SK-N-DZ (cell line): ENCODE measurements at regions not wholly inside any gene's neighbourhood (a gene's known extent, or its start where the extent isn't known, plus 50 kb on each side); places are given as distances from the start of the nearest gene placed in this dataset.
A peak's percentile ranks its signal among the peaks of the same experiment; 100 is the strongest.
"Not testable (repeated sequence)": the region's sequence is repeated elsewhere in the genome, so short reads cannot be mapped to it uniquely, and the experiment has no call there.

Experiments
- DNase-seq: peaks from one replicate; pipeline ENCODE4 v3.0.0-alpha.2; 2015; ENCODE audit warnings: low spot score

DNA sequence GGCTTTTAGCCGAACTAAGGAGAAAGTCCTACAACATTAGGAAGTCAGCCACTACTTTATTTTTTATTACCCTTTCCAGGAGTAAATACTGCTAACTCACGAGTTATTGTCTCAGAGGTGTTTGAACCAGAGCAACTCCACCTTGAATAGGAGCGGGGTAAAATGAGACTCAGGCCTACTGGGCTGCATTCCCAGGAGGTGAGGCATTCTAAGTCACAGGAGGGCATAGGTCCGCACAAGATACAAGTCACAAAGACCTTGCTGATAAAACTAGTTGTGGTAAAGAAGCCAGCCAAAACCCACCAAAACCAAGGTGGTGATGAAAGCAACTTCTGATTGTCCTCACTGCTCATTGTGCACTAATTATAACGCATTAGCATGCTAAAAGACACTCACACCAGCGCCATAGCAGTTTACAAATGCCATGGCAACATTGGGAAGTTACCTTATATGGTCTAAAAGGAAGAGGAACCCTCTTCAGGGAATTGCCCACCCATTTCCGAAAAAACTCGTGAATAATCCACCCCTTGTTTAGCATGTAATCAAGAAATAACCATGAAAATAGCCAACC, 555.9 kb downstream of the IGSF11 start:
- DNase-seq: no peak

DNA sequence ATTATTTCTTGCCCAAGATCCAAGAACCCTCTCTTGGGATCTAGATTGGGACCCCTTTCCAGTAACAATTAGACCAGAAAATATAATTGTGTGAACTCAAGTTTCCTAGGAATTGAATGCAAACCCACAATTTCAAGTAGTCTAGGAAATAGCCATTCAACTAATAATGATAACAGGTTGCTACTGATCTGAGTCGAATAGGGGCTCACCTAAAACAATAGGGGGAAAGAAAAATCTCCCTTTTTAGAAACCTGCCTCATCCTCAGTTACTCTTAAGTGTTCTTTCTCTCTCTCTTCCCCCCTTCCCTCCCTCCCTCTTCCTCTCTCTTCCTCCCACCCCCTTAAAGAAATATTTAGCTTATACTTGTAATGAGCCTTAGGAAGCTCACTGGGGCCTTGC, 555.3 kb downstream of the IGSF11 start:
- no peak for DNase-seq

GRCh38 chr3:118480101-118480860, 554.4 kb downstream of the IGSF11 start:
- no peak for DNase-seq

DNA sequence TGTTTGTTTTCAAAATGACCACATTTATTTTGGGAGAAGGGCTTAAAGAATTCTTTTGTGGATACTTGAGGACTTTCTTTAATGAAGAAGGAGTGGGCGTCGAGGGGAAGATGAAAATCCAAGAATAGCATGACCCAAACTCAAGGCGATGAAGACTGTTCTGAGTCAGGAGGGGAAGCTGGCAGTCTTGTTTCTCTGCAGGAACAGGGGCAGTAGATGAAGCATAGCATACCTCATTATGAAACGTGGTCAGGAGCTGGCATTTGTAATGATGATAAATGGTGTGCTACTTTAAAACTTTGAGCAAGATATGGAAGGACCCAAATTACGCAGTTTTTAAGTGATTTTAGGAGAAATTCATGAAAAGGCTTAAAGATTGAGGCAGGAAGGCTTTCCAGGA, 549.0 kb downstream of the IGSF11 start:
- DNase-seq: no peak

- peak; percentile 86 for DNase-seq
Measured at GRCh38 chr3:118487734-118488133, 546.9 kb downstream of the IGSF11 start.

DNA sequence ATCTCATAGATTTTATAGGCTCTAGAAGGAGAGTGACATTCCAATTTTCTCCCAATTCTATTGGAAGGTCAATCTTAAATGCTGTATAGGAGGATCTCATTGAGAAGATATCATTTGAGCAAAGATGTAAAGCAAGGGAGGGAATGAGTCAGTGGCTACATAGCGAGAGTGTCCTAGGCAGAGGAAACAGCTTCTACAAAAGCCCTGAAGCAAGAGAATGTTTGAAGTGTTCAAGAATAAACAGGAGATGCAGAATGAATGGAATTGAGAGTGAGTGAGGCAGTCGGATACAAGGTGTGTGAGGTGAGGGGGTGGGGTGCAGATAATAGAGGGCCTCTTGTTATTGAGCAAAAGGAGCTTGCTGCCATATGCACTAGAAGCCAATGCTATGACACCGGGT, 545.9 kb downstream of the IGSF11 start:
- no peak for DNase-seq

GRCh38 chr3:118495206-118495605, 539.4 kb downstream of the IGSF11 start:
- no peak for DNase-seq

DNA sequence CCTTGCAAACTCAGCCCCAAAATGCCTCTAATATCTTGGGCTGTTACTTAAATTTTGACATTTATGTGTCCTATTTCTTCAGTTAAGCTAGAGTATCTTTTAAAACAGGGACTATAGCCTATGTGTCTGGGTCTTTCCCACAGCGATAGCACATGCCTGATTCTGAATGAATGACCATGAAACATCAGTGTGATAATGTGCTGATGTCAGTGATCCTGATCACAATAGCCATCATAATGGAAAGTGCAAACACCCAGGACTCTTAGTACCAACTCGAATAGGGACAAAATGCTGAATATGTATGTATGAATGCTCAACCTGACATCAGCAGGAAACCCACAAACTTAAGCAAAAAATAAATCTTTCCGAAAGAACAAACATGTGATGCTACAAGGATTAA, 537.4 kb downstream of the IGSF11 start:
- no peak for DNase-seq

DNA sequence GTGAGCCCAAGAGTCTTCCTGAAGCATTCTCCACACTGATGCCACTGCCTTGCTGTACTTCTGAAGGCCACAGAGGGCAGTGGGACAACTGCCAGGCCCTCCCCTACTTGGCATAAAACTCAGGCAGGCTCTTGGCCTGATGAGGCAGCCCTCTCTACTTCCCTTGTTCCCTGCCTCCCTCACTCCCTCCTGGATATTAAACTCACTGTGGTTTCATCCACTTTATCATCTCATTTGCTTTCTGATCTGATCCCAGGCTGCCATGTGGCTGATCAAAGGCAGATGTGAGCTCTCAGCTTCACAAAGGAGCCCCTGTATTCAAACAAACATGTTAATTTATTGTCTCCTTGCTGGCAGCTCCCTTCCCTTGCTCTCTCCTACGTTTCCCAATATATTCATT, 533.5 kb downstream of the IGSF11 start:
- DNase-seq: peak; percentile 63

DNA sequence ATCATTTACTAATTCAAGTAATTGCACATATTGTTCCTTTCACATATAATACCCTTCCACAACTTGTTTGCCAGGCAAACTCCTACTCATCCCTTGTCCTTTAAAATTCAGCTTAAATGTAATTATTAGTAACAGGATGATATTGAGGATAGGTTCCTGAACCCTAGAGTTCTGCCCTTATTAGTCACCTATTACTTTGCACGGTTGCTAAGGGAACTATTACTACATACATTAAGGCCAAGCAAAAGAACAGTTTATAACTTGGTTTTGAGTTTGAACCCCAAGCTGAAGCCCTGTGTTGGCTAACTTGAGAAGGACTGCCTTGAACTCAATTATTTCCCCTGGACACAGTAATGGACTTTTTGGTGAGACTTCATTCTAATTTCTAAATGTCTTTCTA, 529.7 kb downstream of the IGSF11 start:
- DNase-seq: no peak

- no peak for DNase-seq
Measured at GRCh38 chr3:118505784-118506183, 528.9 kb downstream of the IGSF11 start.

DNA sequence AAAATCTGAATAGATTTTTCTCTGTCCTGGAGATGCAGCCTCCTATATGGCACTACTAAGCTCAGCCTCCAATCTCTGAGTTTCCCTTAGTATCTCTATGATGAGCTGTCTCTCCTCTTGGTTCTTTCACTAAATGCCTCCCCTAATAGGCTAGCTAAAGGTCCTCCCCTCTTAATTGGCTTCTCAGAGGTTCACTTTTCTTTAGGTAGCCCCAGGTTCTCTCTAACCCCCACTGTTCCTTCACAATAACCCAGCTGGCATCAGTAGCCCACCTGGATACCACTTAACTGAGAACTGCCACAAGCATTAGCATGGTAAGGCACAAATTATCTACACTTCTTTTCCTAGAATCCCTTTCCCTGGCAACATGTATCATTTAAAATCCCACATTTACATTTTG, 523.2 kb downstream of the IGSF11 start:
- DNase-seq: no peak

DNA sequence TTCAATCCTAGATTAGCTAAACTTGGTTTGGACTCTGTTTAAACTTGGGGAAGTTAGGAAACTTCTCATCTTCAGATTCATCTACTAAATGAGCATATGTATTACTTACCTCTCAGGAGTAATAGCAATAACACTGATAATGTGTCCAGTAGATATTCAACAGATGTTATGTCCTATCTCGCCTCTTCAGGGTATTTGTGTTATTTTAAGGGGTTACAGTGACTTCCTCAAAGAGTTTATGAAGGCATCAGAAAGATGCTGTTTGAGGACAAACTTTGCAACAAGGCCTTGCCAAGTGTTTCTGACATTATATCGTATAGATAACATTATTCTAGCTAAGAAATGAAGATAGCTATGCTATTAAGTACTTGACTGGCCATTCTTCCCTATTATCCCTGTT, 522.3 kb downstream of the IGSF11 start:
- DNase-seq: no peak

GRCh38 chr3:118525077-118525476, 509.6 kb downstream of the IGSF11 start:
- no peak for DNase-seq

- no peak for DNase-seq
Measured at GRCh38 chr3:118526758-118527513, 507.7 kb downstream of the IGSF11 start.

- DNase-seq: no peak
Measured at GRCh38 chr3:118527514-118528044, 507.1 kb downstream of the IGSF11 start.

GRCh38 chr3:118529554-118529953, 505.1 kb downstream of the IGSF11 start:
- DNase-seq: no peak

DNA sequence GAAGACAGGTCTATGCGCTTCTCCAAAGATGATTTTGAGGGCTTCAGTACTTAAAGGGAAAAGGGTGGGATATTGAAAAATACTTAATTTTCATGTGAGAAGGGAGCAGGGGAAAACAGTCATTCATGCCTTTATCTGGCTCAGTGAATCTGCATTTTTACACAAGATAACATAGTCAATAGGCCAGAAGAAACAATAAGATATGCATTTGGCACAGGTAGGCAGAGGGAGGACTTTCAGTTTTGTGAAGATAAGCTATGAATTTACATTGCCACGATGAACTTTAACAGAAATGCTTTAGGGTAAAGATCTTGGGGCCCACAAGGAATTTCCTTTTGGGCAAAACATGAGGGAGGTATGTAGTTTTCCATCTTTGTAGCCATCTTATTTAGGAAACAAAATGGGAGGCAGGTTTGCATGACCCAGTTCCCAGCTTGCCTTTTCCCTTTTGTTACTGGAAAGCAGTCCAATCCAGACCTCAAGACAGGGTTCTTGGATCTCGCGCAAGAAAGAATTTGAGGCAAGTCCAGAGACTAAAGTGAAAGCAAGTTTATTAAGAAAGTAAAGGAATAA, 504.2 kb downstream of the IGSF11 start:
- no peak for DNase-seq

DNA sequence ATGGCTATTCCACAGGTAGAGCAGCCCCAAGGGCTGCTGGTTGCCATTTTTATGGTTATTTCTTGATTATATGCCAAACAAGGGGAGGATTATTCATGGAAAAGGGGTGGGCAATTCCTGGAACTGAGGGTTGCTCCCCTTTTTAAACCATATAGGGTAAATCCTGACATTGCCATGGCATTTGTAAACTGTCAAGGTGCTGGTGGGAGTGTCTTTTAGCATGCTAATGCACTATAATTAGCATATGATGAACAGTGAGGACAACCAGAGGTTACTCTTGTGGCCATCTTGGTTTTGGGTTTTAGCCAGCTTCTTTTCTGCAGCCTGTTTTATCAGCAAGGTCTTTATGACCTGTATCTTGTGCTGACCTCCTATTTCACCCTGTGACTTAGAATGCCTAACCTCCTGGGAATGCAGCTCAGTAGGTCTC, 503.7 kb downstream of the IGSF11 start:
- DNase-seq: not testable (repeated sequence)

GRCh38 chr3:118531816-118532215, 502.8 kb downstream of the IGSF11 start:
- DNase-seq: peak; percentile 14

GRCh38 chr3:118533676-118534075, 501.0 kb downstream of the IGSF11 start:
- no peak for DNase-seq

- no peak for DNase-seq
Measured at GRCh38 chr3:118534519-118534918, 500.1 kb downstream of the IGSF11 start.
